Esophagus muscularis mucosa (tissue), 4 donors: ENCODE measurements at regions not wholly inside any gene's neighbourhood (a gene's known extent, or its start where the extent isn't known, plus 50 kb on each side); places are given as distances from the start of the nearest gene placed in this dataset.

Experiments used
- DNase-seq: peaks from one replicate; pipeline ENCODE4 v3.0.0-alpha.2; 2017; ENCODE audit errors: extremely low spot score
- H3K27ac ChIP-seq, 4 donors: fragments of 200-600 bp; sonication (generic); replicated peaks in 1 of 4; 1 replicate in 3 of 4; 2 replicates in 1 of 4; pipeline ENCODE4 v1.5.1; 2016 to 2019; ENCODE audit warnings: mild to moderate bottlenecking in 1 of 4
- H3K27me3 ChIP-seq, 4 donors: fragments of 200-600 bp; sonication (generic); one replicate each; pipeline versions ENCODE4 v1.5.1 to v1.6.0; 2016 to 2019
- H3K36me3 ChIP-seq, 4 donors: fragments of 200-600 bp; sonication (generic); one replicate each; pipeline ENCODE4 v1.5.1; 2016 to 2019
- H3K4me1 ChIP-seq, 4 donors: fragments of 200-600 bp; sonication (generic); one replicate each; pipeline ENCODE4 v1.5.1; 2016 to 2019
- H3K4me3 ChIP-seq, 4 donors: fragments of 200-600 bp; sonication (generic); 1 replicate in 2 of 4; 2 replicates in 2 of 4; pipeline ENCODE4 v1.5.1; 2016 to 2019; ENCODE audit warnings: mild to moderate bottlenecking in 4 of 4, moderate library complexity in 1 of 4
- H3K9me3 ChIP-seq, 4 donors: fragments of 200-600 bp; sonication (generic); 1 replicate in 3 of 4; 2 replicates in 1 of 4; pipeline ENCODE4 v1.5.1; 2016 to 2019
- CTCF ChIP-seq, 3 experiments: fragments of 200-600 bp in 2 of 3; fragments of 450-650 bp in 1 of 3; sonication (generic) in 2 of 3; IDR thresholded peaks; one replicate each; pipeline ENCODE4 v1.5.1; 2017 to 2019; ENCODE audit warnings: antibody characterized with exemption in 3 of 3, mild to moderate bottlenecking in 2 of 3, moderate library complexity in 1 of 3
- EP300 ChIP-seq: sonication (generic); formaldehyde crosslinking; IDR thresholded peaks from one replicate; pipeline ENCODE4 v1.6.1; 2017; ENCODE audit warnings: antibody characterized with exemption
- POLR2A ChIP-seq: fragments of 450-650 bp; IDR thresholded peaks from one replicate; pipeline ENCODE4 v1.6.1; 2017; ENCODE audit warnings: antibody characterized with exemption, moderate library complexity, mild to moderate bottlenecking, low read depth
- POLR2AphosphoS5 ChIP-seq, 2 donors: sonication (generic); formaldehyde crosslinking; IDR thresholded peaks; one replicate each; pipeline ENCODE4 v1.6.1; 2017; ENCODE audit warnings: antibody characterized with exemption in 2 of 2
- WGBS: methylation state at CpG from one replicate; pipeline ENCODE4 v1.1.5; 2018; 5-methylcytosine and 5-hydroxymethylcytosine counted together
- intact Hi-C: fragments of 100-400 bp; cut with DNase I; formaldehyde crosslinking; loops from one replicate; pipeline ENCODE4 v1.15.1; 2023

DNA sequence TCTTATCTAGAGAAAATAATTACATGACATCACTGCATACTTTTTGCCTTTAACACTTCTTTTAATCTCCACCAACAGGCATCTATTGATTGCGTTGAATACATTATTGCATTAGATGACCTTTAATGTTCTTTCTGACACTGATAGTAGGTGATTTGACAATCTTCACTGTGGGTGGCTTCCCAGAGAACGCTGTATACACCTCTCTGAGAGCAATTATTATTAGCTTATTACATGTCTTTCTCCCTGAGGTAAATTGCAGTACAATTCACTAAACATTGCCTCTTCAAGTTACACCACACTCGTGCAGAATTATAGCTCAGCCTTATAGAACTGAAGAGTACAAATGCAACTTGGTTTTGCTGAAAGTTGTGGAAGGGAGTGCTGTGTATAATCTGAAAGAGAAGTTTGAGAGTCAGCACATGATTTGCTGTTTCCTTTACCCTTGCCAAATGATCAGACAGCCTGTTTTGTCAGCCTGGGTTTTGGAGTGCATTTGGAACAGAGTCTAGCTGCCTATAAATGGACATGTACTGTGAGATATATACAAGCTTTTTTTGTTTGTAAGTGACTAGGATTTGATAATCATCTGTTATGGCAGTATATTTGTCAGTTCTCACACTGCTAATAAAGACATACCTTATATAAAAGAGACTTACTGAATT, 369.2 kb downstream of the CCER1 start:
- intact Hi-C loops, result no loop called here
- H3K9me3 ChIP-seq, result no peaks in the 10 kb centered on the region
- no peaks in the 10 kb centered on the region for H3K4me1 ChIP-seq
- no peak for DNase-seq
- no peak overlapping the region for H3K27ac ChIP-seq
- 48% methylated on average over 3 of the region's 3 CpGs for WGBS
- no peak overlapping the region for H3K4me3 ChIP-seq
- TF ChIP-seq CTCF (IDR thresholded peaks at IDR 0.05) (no peak), POLR2AphosphoS5 (IDR thresholded peaks at IDR 0.05) (no peak), EP300 (no peak), POLR2A (no peak)
- H3K27me3 ChIP-seq, result no peaks in the 10 kb centered on the region
- no peaks in the 10 kb centered on the region for H3K36me3 ChIP-seq

- intact Hi-C loops, result no loop called here
- TF ChIP-seq EP300, result no peak
- Histone ChIP-seq H3K36me3 (no peaks in the 10 kb centered on the region), H3K27me3 (no peaks in the 10 kb centered on the region), H3K4me1 (no peaks in the 10 kb centered on the region), H3K4me3 (no peak overlapping the region), H3K27ac (no peak overlapping the region), H3K9me3 (peaks cover 0 to 8% (median 0%) of the 10 kb centered on the region in 4 donors)
- DNase-seq, result no peak
Measured at GRCh38 chr12:90576707-90577106, 378.3 kb downstream of the CCER1 start.

DNA sequence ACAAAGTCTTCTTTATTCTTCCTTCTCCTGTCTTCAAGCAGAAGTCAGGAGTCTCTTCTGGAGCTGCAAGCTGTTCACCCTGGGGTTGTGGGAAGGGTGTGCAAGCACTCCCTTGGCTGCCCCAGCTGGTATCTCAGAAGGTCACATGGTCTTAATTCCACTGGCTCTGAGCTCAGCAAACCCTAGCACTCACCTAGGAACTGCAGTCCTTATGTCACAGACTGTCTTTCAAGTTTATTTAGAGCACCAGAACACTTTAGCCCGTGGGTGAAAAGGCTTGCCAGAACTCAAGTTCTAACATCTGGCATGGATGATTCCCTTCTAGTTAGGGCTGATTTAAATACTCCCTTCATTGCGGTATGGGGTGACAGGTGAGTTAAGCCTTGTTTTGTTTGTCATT, 379.0 kb downstream of the CCER1 start:
- no peak overlapping the region for H3K27ac ChIP-seq
- H3K4me1 ChIP-seq, result no peaks in the 10 kb centered on the region
- no peaks in the 10 kb centered on the region for H3K27me3 ChIP-seq
- H3K36me3 ChIP-seq, result no peaks in the 10 kb centered on the region
- peaks cover 0 to 8% (median 0%) of the 10 kb centered on the region in 4 donors for H3K9me3 ChIP-seq
- no peak for DNase-seq
- intact Hi-C loops, result no loop called here
- no peak overlapping the region for H3K4me3 ChIP-seq
- WGBS, result 71% methylated on average over 1 of the region's 2 CpGs
- TF ChIP-seq POLR2AphosphoS5 (IDR thresholded peaks at IDR 0.05) (no peak), CTCF (IDR thresholded peaks at IDR 0.05) (no peak), POLR2A (no peak)

GRCh38 chr12:90574676-90575075, 380.3 kb downstream of the CCER1 start:
- TF ChIP-seq CTCF (IDR thresholded peaks at IDR 0.05), result no peak
- no peak for TF ChIP-seq POLR2AphosphoS5 (IDR thresholded peaks at IDR 0.05)
- no peak for TF ChIP-seq POLR2A
- no peak for DNase-seq
- Histone ChIP-seq H3K27ac (no peak overlapping the region), H3K9me3 (peaks cover 0 to 8% (median 0%) of the 10 kb centered on the region in 4 donors), H3K4me1 (no peaks in the 10 kb centered on the region), H3K4me3 (no peak overlapping the region), H3K36me3 (no peaks in the 10 kb centered on the region), H3K27me3 (no peaks in the 10 kb centered on the region)
- intact Hi-C loops, result no loop called here
- 89% methylated on average over 2 of the region's 2 CpGs for WGBS

GRCh38 chr12:90572778-90573177, 382.2 kb downstream of the CCER1 start:
- no peak for DNase-seq
- no peak overlapping the region for H3K27ac ChIP-seq
- H3K36me3 ChIP-seq, result no peaks in the 10 kb centered on the region
- H3K27me3 ChIP-seq, result no peaks in the 10 kb centered on the region
- intact Hi-C loops, result no loop called here
- H3K9me3 ChIP-seq, result no peaks in the 10 kb centered on the region
- H3K4me3 ChIP-seq, result no peak overlapping the region
- H3K4me1 ChIP-seq, result no peaks in the 10 kb centered on the region
- WGBS, result 0% methylated on average over 1 of the region's 1 CpG
- TF ChIP-seq POLR2AphosphoS5 (IDR thresholded peaks at IDR 0.05) (no peak), EP300 (no peak), CTCF (IDR thresholded peaks at IDR 0.05) (no peak), POLR2A (no peak)
